CD1c-positive myeloid dendritic cell (primary cell): ENCODE measurements at regions not wholly inside any gene's neighbourhood (a gene's known extent, or its start where the extent isn't known, plus 50 kb on each side); places are given as distances from the start of the nearest gene placed in this dataset.

Source experiments
- DNase-seq: peaks from one replicate; pipeline ENCODE4 v3.0.0-alpha.2; 2016; ENCODE audit errors: extremely low spot score

DNA sequence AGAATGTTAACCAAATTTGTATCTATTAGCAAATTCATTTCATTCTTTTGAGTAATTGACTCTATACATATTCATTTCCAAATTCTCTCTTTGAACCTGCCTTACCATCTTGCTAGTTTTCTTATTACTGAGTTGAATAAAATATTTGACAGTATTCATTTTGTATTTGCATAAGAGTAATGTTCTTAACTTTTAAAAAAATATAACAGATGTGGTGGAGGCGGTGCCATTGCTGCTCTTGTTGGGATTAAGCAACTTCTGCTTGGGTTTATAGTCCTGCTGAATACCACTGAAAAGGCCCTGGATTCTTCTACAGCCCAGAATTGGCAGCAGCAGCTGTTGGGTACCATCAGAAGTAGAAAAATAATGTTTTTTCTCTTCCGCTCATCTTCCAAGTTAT is 148.9 kb upstream of the PEX5L start:
- no peak for DNase-seq

DNA sequence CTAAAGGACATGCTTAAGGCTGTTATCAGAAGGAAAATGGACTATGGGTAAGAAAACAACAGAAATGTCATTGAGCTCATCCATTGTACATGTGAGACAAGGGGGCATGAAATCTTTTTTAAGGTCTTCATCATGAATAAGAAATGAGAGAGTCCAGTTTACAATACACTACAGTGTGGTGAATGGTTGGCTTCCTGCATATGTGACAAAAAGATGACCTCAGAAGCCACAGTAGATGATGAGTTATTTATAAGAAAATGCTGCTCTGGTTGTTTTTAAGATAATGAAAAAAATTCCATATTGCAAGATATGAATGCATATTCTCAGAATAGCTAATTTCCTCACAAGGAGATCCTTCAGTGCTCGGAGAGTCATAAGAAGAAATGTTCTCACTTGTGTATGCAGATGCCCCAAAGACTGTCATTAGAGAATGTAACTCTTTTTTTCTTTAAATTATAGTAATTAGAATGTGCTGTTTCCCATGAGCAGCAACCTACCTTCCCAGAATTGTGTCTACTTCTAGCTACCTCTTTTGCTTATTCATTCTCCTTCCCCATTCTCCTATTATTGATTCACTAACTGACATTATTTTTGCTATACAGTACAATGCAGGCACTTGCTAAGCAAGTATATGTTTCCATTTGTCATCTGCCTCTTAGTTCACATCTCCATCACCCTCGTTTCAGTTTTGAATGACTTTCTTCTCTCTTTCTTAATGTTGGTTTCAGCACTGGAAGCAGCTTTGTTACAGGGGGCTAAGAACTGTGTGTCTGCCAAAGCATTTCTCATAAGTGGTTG is 152.0 kb upstream of the PEX5L start:
- DNase-seq, result no peak

DNA sequence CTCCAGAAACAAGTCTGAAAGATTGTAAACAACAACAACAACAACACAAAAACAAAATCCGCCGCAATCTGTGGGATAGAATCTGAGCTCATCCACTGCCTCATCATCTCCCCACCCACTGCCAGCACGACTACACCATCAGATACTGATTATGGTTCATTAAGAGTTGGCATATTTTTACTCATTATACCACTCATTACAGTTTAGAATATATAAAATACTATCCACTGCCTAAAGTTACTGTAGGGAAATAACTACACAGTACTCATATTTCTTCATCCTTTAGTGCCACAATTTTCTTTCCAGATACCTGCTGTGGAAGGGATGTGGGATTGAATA is 152.5 kb upstream of the PEX5L start:
- no peak for DNase-seq

DNA sequence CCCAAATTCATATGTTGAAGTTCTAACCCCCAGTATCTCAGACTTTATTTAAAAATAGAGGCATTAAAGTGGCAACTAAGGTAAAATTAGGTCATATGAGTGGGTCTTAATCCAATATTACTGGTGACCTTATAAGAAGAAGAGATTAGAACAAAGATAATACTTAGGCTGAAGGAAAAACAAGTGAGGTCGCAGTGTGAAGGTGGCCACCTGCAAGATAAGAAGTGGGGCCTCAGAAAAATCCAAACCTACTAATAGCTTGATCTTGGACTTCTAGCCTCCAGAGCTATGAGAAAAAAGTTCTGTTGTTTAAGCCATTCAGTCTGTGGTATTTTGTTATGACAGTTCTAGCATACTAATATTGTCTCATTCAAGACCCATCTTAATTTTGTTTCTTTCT is 159.9 kb upstream of the PEX5L start:
- DNase-seq, result no peak

DNA sequence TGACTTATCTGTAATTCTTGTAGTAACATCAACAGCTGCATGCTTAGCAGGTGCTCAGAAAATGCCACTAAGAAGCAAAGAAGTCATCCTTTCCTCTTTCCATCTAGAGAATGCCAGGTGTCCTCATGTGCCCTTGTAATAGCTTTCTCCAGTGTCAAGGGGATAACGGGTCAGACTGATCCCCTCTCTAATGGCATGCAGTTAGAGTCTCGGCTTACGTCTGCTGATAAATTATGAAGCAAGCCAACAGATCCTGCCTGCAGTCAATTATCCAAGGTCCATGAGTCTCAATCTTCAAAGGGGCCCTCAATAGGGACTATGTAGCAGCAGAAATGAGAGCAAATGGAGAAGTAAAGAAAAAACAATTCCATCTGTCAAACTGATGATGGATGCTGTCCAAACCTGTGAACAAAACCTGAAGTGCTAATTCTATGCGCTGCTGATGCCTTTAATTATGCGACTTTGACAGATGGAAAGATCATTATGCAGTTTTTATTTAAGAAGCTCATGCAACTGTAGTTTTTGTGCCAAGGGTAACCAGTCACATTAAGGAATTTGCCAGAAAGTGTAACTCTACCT is 162.8 kb upstream of the PEX5L start:
- no peak for DNase-seq

DNA sequence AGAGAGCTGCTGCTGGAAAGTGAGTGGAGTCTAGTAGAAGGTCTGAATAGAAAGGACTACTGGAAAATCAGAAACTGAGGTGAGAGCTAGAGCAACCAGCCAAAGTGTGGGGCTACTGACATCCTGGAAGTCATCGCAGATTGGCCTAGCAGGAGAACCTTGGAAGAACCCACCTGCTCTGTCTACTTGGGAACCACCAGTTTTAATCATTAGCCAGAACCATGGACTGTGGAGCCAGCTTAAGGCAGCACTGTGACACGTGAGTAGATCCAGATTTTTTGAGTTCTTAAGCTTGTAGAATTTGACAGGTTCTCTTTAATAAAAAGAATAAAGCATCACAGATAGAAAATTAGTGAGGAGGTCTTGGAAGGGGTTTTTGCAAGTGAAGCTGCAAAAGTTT is 179.1 kb upstream of the PEX5L start:
- DNase-seq, result no peak

DNA sequence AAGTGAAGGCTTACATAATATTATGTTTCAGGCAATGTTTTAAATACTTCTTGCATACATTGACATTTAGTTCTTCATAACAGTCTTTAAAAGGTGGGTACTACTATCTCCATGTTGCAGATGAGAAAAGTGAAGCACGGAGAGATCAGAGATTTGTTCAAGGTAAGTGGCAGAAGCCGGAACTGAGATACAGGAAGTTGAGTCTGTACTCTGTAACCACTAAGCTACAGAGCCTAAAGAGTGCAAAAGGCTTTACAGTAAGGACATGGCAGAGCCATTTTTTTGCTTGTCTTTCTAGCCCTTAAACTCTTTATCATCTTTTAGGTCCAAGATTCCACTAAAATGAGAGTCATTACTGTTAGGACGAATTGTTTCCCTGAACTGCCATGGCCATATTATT is 186.5 kb upstream of the PEX5L start:
- no peak for DNase-seq

DNA sequence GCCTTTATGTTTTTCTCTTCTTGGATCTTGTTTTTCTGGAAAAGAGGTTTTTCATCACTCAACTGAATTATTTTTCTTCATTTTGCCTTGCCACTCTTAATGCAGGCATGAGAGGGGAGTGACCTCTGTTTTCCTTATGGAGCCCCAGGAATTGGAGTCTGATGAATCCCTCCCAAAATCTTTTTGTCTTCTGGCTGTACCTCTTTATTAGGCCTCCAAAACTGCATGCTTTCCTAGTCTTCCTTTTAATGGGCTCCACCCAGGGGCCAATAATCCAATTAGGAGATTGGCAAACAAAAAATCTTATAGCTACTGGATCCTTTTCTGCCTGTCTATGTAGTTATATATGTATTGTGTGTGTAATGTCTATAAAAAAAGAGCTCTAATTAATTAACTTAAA is 192.4 kb upstream of the PEX5L start:
- no peak for DNase-seq

DNA sequence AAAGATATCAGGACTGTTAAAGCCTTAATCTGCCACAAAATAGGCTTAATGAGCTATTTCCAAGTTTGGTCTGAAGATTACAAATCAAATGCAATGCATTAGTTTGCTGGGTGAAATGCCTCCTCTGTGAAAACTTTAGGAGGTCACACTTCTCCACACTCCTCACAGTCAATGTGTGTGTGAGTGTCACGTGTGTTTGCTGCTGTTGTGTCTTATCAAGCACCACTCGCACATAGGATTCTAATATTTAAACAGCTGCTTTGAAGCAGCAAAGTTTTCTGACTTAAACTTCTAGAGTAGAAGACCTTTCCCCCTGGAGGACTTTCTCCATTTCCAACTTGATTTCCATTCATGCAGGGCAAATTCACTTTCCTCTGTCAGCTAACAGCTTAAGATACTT is 203.2 kb upstream of the PEX5L start:
- no peak for DNase-seq

DNA sequence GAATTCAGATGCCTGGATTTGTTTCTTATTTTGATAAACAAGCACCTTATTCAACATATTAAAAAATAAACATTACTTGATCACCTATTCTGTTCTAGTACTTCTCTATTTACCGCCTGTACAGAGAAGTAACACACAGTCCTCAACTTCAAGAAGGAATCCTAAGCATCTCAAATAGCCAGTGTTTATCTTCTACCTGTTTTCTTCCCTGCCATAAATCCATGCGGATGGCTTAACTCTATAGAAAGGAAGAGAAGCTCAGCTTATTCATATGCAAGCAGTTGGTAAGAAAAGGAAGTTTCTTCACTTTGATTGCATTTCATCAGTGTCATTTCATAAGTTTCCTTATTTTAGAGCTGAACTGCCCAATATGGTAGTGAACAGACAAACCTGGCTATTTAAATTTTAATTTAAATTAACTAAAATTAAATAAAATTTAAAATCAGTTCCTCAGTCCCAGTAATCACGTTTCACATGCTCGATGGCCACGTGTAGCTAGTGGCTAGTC is 210.0 kb upstream of the PEX5L start:
- no peak for DNase-seq

DNA sequence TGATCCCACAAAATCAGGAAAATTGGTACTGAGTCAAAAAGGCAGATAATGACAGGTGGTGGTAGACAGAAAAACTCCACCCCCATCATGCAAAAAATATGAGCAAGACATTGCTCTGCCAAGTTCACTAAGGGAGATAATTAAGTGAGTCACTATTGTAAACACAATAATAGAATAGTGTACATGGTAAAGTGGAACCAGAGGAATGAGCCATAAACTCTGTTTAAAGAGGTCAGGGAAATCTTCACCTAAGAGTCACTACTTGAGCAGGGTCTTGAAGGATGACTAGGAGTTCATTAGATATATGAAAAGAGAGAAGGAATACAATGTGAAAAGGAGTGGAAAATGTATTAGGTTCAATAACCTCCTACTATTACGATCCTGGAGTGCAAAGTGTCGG is 213.4 kb upstream of the PEX5L start:
- no peak for DNase-seq

DNA sequence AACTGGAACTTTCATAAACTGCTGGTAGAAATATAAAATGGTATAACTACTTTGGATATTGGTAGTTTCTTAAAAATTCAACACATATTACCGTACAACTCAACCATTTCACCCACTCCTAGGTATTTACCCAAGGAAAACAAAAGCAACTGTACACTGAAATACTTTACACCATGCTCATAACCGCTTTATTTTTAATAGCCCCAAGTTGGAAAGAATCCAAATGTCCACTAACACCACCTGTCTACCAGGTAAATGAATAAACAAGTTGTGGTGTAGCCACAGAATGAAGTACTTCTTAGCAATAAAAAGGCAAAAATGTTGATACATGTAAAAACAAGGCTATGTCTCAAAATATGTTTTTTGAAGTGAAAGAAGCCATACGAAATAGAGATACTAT is 215.9 kb upstream of the PEX5L start:
- no peak for DNase-seq

DNA sequence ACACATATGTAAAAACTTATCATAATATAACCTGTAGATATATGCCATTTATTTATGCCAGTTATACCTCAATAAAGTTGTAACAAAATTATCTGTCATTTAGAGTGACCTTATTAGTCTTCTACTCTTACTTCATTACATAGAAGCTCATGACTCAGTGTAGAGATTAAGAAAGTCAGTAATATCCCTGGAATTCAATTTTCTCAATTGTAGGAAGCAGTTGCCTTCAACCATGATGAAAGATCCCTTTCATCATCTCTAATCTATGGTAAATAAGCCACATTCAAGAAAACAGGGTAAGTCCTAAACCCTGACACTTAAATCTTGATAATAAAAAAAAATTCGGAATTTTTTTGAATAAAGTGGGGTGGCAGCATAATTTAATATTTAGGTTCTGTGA is 216.5 kb upstream of the PEX5L start:
- DNase-seq, result no peak

DNA sequence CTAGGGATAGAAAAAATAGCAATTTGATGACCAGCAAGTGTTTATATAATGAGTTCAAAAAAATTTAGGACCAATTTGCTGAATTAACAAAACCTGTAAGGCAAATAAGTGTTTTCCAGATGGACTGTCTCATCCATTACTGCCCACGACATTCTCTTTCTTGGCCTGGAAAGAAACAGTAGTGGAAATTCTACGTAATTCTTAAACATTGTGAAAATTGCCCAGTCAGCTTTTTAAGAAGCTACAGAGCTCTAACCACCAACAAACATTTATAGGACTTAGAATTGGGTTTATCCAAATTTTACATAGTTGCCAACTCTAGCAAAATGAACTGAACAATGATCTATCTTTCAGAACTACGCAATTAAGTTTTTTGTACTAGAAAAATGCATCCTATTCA is 227.7 kb upstream of the PEX5L start:
- DNase-seq, result no peak

DNA sequence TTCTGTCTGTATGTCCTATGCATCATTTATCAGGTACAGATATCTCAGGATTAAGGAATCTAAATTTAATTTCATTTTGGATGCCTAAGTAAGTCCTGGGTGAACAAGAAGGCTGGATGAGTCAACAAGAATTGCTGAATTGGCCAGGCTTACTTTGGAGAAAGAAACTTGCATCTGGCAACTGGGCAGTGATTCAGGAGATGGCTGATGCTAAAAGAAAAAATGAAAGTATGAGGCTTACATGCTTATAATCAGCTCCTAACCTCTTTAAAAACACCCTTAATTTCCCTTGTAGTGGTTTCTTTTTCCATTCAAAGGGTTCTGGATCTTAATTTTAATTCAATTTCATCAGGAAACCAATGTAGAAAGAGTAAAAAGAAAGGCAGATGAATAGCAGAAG is 228.8 kb upstream of the PEX5L start:
- no peak for DNase-seq

DNA sequence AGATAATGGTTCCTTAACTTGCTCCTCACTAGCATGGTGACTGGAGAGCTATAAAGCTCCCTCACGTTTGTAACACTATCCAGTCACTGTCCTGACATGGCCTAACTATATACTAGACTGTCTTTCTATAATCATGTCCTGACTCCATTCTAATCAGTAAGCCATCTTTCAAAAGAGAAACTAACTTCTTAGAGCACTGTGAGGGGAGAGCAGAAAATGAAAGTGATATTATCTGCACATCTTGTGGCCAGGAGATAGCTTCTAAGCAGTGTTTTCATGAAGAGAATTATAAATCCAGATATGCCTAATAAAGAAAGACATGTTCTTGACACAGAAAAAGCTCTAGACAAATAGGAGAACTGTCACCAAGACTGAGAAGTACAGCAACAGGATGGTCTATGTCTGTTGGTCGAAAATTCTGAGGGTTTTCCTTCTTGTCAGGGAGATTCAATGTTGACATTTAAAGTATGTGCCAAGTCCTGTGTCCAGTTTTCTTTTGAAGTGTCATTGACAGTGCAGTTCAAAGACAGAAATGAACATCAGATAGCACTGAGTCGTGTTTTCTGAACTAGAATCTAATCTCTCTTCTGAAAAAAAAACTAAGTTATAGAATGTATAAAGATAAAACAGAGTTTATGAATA is 230.6 kb upstream of the PEX5L start:
- DNase-seq, result no peak

DNA sequence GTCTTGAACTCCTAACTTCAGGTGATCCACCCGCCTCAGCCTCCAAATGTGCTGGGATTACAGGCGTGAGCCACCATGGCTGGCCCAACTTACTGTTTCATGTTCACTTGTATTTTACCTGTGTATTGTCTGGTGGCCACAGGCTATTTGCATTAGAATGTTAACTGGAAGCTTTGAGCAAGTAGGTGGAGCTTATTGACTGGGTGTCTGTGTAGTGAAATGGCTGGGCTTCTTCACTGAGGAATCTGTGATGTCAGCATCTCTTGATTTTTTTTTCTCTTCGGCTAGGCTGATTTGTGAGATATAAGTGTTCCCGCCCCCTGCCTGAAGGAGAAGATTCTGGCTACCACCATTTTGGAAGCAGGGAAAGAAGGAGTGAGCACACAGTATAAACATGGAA is 237.8 kb upstream of the PEX5L start:
- DNase-seq, result no peak

DNA sequence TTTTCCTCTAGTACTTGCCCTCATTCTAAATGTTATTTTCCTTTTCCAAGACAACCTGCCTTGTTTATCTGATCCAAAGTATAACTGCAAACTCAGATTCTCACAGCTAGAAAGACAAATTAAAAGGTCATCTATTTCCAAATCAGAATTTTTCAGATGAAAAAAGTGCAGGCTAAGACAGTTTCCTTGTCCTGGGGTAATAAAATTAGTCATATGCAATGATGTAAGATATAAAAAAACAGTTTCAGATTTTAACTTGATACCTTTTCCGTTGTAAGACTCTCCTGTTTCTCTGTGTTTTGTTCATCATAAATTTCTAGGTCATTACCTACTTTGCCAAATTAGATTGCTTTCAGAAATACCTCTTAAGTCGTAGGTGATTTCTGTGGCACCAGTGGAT is 238.4 kb upstream of the PEX5L start:
- DNase-seq, result no peak

DNA sequence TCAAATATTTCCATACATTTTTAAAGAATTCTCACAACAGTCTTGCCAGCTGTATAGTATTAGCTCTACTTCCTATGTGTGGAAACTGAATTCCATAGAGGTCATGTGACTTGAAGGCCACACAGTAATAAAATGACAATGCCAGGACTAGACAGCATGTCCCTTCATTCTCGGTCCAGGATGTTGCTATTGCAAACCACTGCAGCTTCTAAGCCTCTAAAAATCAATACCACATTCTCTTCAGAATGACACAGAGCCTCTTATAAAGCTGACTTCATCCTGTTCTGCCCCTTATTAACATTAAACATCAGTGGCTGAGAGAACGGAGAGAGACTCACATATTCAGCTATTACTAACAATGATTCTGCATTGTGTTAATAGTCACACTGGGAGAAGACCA is 240.3 kb upstream of the PEX5L start:
- no peak for DNase-seq

DNA sequence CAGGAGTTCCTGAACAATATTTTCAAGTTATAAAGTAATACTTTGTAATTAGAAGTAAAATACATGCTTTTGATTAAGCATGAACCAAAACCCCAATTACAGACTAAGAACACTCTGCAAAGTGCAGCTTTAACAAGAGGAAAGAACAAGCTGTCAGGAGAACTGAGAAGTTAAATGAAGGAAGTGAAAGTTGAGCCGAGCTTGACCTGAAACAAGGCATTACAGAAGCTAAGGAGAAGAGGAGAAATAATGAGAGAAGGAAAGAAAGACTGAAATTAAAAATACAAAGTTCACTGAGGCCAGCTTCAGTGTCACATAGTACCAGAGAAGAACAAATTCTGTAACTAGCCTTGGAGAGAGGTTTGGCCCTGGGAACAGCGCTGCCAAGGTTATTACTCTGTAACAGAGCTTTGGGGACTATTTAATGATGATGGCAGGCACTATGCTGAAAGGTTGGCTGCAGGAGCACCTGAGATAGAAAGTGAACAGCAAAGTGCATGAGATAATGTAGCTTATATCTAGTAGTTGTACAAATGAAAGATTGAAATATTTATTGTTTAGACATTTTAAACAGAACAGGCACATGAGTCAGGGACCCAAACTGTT is 241.9 kb upstream of the PEX5L start:
- peak; percentile 5 for DNase-seq

DNA sequence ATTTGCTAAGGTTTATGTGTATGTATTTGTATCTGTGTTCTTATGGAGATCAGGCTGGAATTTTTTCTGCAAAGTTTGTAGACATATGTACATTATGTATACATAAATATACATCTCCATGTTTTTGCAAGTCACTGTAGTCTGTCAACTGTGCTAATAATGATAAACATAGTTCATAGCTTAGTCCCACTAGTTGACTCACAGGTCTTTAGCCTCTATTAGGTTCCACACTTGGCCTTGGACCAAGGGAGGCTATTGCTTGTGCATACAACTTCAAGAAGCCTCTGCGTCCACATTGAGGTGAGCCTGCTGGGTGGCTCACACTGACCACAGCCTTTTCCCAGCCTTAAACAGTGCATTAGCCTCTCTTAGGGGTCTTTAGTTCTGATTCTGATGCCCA is 243.8 kb upstream of the PEX5L start:
- no peak for DNase-seq

DNA sequence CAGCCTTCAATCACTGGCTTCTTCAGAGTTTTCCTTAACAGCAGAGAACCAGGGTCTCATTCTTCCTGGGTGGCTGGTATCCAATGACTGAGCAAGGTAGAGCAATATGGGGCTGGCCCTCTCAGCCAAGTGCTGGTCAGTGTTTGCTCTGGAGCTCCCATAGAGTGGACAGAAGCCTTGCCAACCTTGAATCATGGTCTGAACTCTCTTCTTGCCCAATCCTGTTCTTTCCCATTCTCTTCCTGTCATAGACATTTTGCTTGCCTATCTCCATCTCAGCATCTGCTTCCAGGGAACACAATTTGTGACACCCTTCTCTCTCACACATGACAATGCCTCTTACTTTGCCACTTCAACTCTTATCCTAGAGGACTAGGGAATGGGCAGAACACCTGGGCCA is 245.6 kb upstream of the PEX5L start:
- no peak for DNase-seq

DNA sequence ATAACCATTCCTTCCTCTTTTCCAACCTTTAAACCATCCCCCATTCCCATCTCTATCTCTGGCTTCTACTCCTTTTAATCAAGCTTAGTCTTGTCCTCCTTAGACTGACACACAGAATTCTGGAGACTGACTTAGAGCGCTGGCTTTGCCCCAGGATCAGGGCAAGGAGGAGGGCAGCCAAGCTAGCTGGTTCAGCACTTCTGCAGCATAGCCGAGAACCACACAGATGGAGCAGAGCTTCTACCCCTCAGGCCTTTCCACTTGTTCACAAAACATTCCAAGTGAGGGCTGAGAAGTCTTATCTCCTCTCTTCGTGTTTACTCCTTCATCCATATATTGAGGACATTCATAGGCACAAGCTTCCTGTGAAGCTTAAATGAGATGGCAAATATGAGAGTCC is 246.5 kb upstream of the PEX5L start:
- no peak for DNase-seq
